B cell (primary cell): ENCODE measurements at regions not wholly inside any gene's neighbourhood (a gene's known extent, or its start where the extent isn't known, plus 50 kb on each side); places are given as distances from the start of the nearest gene placed in this dataset.

Experiments
- ATAC-seq: fragments of 200-7000 bp; cut with Tn5 transposase; one replicate; pipeline ENCODE4 v1.10.0; 2021; ENCODE audit warnings: low read depth, mild to moderate bottlenecking, moderate number of reproducible peaks, moderate library complexity
- CTCF ChIA-PET: fragments of 350-600 bp; sonication (Branson Sonifier 250); formaldehyde crosslinking; loops from one replicate; lab custom pipeline; 2021; ENCODE audit warnings: antibody characterized with exemption, inconsistent platforms; lab: Charles Lee
- POLR2A ChIA-PET: fragments of 350-600 bp; sonication (Branson Sonifier 250); formaldehyde crosslinking; loops from one replicate; lab custom pipeline; 2021; ENCODE audit warnings: antibody characterized with exemption; lab: Charles Lee
- DNase-seq: peaks from one replicate; pipeline ENCODE4 v3.0.0; 2013
- H2AFZ ChIP-seq: 2 replicates; pipeline ENCODE4 v1.6.1; 2012; ENCODE audit warnings: mild to moderate bottlenecking, low read depth, low read length; ENCODE audit not compliant: insufficient read depth, poor library complexity, severe bottlenecking
- H3K27ac ChIP-seq, 2 donors: 1 replicate in 1 of 2; 2 replicates in 1 of 2; pipeline ENCODE4 v1.5.1; 2012 to 2013; ENCODE audit warnings: low read length in 2 of 2, mild to moderate bottlenecking in 2 of 2, moderate library complexity in 1 of 2
- H3K27me3 ChIP-seq, 4 experiments: fragments of 200-600 bp in 1 of 4; sonication (generic) in 1 of 4; replicated peaks in 1 of 4; 1 replicate in 2 of 4; 2 replicates in 2 of 4; pipeline versions ENCODE4 v1.6.1 to v1.7.0; 2013 to 2016; ENCODE audit warnings: low read length in 3 of 4, mild to moderate bottlenecking in 2 of 4, mixed read lengths in 1 of 4, moderate library complexity in 1 of 4; ENCODE audit not compliant: insufficient read depth in 4 of 4, control insufficient read depth in 3 of 4; ENCODE audit errors: control extremely low read depth in 1 of 4
- H3K36me3 ChIP-seq, 2 experiments: replicated peaks in 1 of 2; 1 replicate in 1 of 2; 2 replicates in 1 of 2; pipeline versions ENCODE4 v1.6.1 to v1.7.1; 2013; ENCODE audit warnings: low read length in 1 of 2; ENCODE audit not compliant: insufficient read depth in 2 of 2, control insufficient read depth in 1 of 2; ENCODE audit errors: control extremely low read depth in 1 of 2, extremely low read depth in 1 of 2
- H3K4me1 ChIP-seq, 2 donors: fragments of 200-600 bp in 1 of 2; sonication (generic) in 1 of 2; 1 replicate in 1 of 2; 2 replicates in 1 of 2; pipeline versions ENCODE4 v1.5.1 to v1.6.1; 2013 to 2017; ENCODE audit warnings: low read length in 2 of 2; ENCODE audit not compliant: control insufficient read depth in 2 of 2, insufficient read depth in 2 of 2
- H3K4me2 ChIP-seq: replicated peaks from 2 replicates; pipeline ENCODE3; 2012; ENCODE audit warnings: mild to moderate bottlenecking, low read depth, low read length; ENCODE audit not compliant: poor library complexity, severe bottlenecking
- H3K4me3 ChIP-seq, 5 experiments: fragments of 200-600 bp in 1 of 5; sonication (generic) in 1 of 5; 1 replicate in 3 of 5; 2 replicates in 2 of 5; pipeline versions ENCODE4 v1.5.1 to v1.7.0; 2011 to 2016; ENCODE audit warnings: low read length in 4 of 5, mild to moderate bottlenecking in 4 of 5, low read depth in 2 of 5, control low read depth in 1 of 5, moderate library complexity in 1 of 5; ENCODE audit not compliant: insufficient read depth in 1 of 5; ENCODE audit errors: control extremely low read depth in 1 of 5, extremely low read depth in 1 of 5
- H3K79me2 ChIP-seq: fragments of 200-600 bp; sonication (generic); one replicate; pipeline ENCODE4 v1.6.0; 2016; ENCODE audit warnings: low read length; ENCODE audit not compliant: control insufficient read depth, insufficient read depth
- H3K9ac ChIP-seq: fragments of 200-600 bp; sonication (generic); 2 replicates; pipeline ENCODE4 v1.6.1; 2017; ENCODE audit warnings: mild to moderate bottlenecking, low read length, moderate library complexity
- H3K9me3 ChIP-seq, 3 donors: one replicate each; pipeline versions ENCODE4 v1.6.1 to v1.7.1; 2013; ENCODE audit warnings: low read length in 2 of 3; ENCODE audit not compliant: control insufficient read depth in 2 of 3, insufficient read depth in 1 of 3; ENCODE audit errors: control extremely low read depth in 1 of 3
- H4K20me1 ChIP-seq: 2 replicates; pipeline ENCODE4 v1.6.0; 2012; ENCODE audit warnings: mild to moderate bottlenecking, low read length; ENCODE audit not compliant: insufficient read depth, control insufficient read depth, poor library complexity, severe bottlenecking
- H3K27ac Mint-ChIP-seq: one replicate; pipeline ENCODE4 v1.8.0; 2021; ENCODE audit warnings: mixed read lengths
- H3K27me3 Mint-ChIP-seq: one replicate; pipeline ENCODE4 v1.8.0; 2021; ENCODE audit warnings: mixed read lengths
- H3K4me1 Mint-ChIP-seq: one replicate; pipeline ENCODE4 v1.8.0; 2021; ENCODE audit warnings: mixed read lengths
- H3K4me3 Mint-ChIP-seq: one replicate; pipeline ENCODE4 v1.8.0; 2021; ENCODE audit warnings: mixed read lengths
- H3K9me3 Mint-ChIP-seq: one replicate; pipeline ENCODE4 v1.8.0; 2022; ENCODE audit warnings: mixed read lengths; ENCODE audit not compliant: insufficient read depth
- CTCF ChIP-seq: fragments of 200-600 bp; IDR thresholded peaks from one replicate; pipeline ENCODE4 v1.8.0; 2022; ENCODE audit warnings: antibody characterized with exemption, mild to moderate bottlenecking
- EZH2 ChIP-seq: IDR thresholded peaks from 2 replicates; pipeline ENCODE4 v1.6.1; 2012; ENCODE audit warnings: borderline replicate concordance, low read depth, mild to moderate bottlenecking, moderate library complexity, low read length; ENCODE audit not compliant: insufficient read depth, poor library complexity, severe bottlenecking
- WGBS: methylation state at CpG from one replicate; pipeline ENCODE4 v1.1.5; 2013; ENCODE audit warnings: missing lambda C conversion rate; ENCODE audit not compliant: insufficient coverage; 5-methylcytosine and 5-hydroxymethylcytosine counted together
- intact Hi-C: fragments of 100-400 bp; cut with micrococcal nuclease; formaldehyde crosslinking; loops from one replicate; pipeline ENCODE4 v1.10.0; 2022

- TF ChIP-seq CTCF (no peak), EZH2 (no peak)
- WGBS = 47% methylated on average over 2 of the region's 2 CpGs
- H3K27ac ChIP-seq = no peak overlapping the region
- no peaks in the 10 kb centered on the region for H3K79me2 ChIP-seq
- intact Hi-C loops = no loop called here
- no peaks in the 10 kb centered on the region for H3K27me3 Mint-ChIP-seq
- H3K9me3 Mint-ChIP-seq = no peaks in the 10 kb centered on the region
- H2AFZ ChIP-seq = no peak overlapping the region
- no peak overlapping the region for H3K27ac Mint-ChIP-seq
- ATAC-seq (no peak), DNase-seq (no peak)
- H3K36me3 ChIP-seq = no peaks in the 10 kb centered on the region
- H3K9me3 ChIP-seq = no peaks in the 10 kb centered on the region
- POLR2A ChIA-PET = no interaction called here
- no peak overlapping the region for H3K4me3 Mint-ChIP-seq
- H3K4me2 ChIP-seq = no peak overlapping the region
- no peaks in the 10 kb centered on the region for H3K27me3 ChIP-seq
- no peaks in the 10 kb centered on the region for H4K20me1 ChIP-seq
- H3K4me1 ChIP-seq = no peaks in the 10 kb centered on the region
- CTCF ChIA-PET = no interaction called here
- no peak overlapping the region for H3K4me3 ChIP-seq
- H3K4me1 Mint-ChIP-seq = peaks cover 3% of the 10 kb centered on the region
- no peak overlapping the region for H3K9ac ChIP-seq
Measured at GRCh38 chr4:44914748-44915147, 188.4 kb upstream of the GNPDA2 start.

- H3K27me3 ChIP-seq = no peaks in the 10 kb centered on the region
- DNase-seq = no peak
- intact Hi-C loops = no loop called here
- no peak overlapping the region for H3K27ac ChIP-seq
- H3K9ac ChIP-seq = no peak overlapping the region
- H3K9me3 ChIP-seq = no peaks in the 10 kb centered on the region
- no peak for ATAC-seq
- no peak overlapping the region for H3K27ac Mint-ChIP-seq
- no peaks in the 10 kb centered on the region for H4K20me1 ChIP-seq
- WGBS = no CpG with 5 or more reads among the region's 1 CpG
- CTCF ChIA-PET = no interaction called here
- H3K4me1 ChIP-seq = no peaks in the 10 kb centered on the region
- H3K27me3 Mint-ChIP-seq = no peaks in the 10 kb centered on the region
- H3K4me3 ChIP-seq = no peak overlapping the region
- no peak overlapping the region for H3K4me3 Mint-ChIP-seq
- H3K4me2 ChIP-seq = no peak overlapping the region
- H2AFZ ChIP-seq = no peak overlapping the region
- H3K4me1 Mint-ChIP-seq = peaks cover 3% of the 10 kb centered on the region
- no peaks in the 10 kb centered on the region for H3K9me3 Mint-ChIP-seq
- TF ChIP-seq EZH2 = no peak
- no peak for TF ChIP-seq CTCF
- H3K79me2 ChIP-seq = no peaks in the 10 kb centered on the region
- POLR2A ChIA-PET = no interaction called here
- H3K36me3 ChIP-seq = no peaks in the 10 kb centered on the region
Measured at GRCh38 chr4:44914223-44914622, 187.9 kb upstream of the GNPDA2 start.
